Astrocyte (in vitro differentiated cells and primary cell): ENCODE measurements at regions not wholly inside any gene's neighbourhood (a gene's known extent, or its start where the extent isn't known, plus 50 kb on each side); places are given as distances from the start of the nearest gene placed in this dataset.
A peak's percentile ranks its signal among the peaks of the same experiment; 100 is the strongest.

Experiments used
- DNase-seq: peaks from one replicate; pipeline ENCODE4 v3.0.0-alpha.2; 2010; ENCODE audit warnings: low read depth
- FAIRE-seq: peaks from 2 replicates; lab custom pipeline; 2011; peaks lifted over from hg19 to GRCh38; lab: Jason Lieb, UNC
- H2AFZ ChIP-seq: 2 replicates; pipeline ENCODE4 v1.6.0; 2012; ENCODE audit warnings: low read depth, low read length, inconsistent platforms
- H3K27ac ChIP-seq: 2 replicates; pipeline ENCODE4 v1.5.1; 2011; ENCODE audit warnings: low read depth, low read length, inconsistent platforms
- H3K27me3 ChIP-seq: 2 replicates; pipeline ENCODE4 v1.6.0; 2011; ENCODE audit warnings: low read length, inconsistent platforms; ENCODE audit not compliant: insufficient read depth
- H3K36me3 ChIP-seq: 2 replicates; pipeline ENCODE4 v1.5.1; 2011; ENCODE audit warnings: low read length, inconsistent platforms; ENCODE audit not compliant: insufficient read depth
- H3K4me1 ChIP-seq: 2 replicates; pipeline ENCODE4 v1.5.1; 2011; ENCODE audit warnings: low read length, inconsistent platforms; ENCODE audit not compliant: insufficient read depth
- H3K4me2 ChIP-seq: 2 replicates; pipeline ENCODE4 v1.6.0; 2012; ENCODE audit warnings: low read length, inconsistent platforms
- H3K4me3 ChIP-seq: 2 replicates; pipeline ENCODE4 v1.5.1; 2011; ENCODE audit warnings: low read depth, mild to moderate bottlenecking, low read length, inconsistent platforms; ENCODE audit not compliant: insufficient read depth
- H3K79me2 ChIP-seq: 2 replicates; pipeline ENCODE4 v1.6.0; 2012; ENCODE audit warnings: mild to moderate bottlenecking, low read length, inconsistent platforms; ENCODE audit not compliant: insufficient read depth
- H3K9ac ChIP-seq: 2 replicates; pipeline ENCODE4 v1.6.0; 2012; ENCODE audit warnings: mild to moderate bottlenecking, low read length, inconsistent platforms
- H3K9me3 ChIP-seq: 2 replicates; pipeline ENCODE4 v1.5.1; 2012; ENCODE audit warnings: low read depth, mild to moderate bottlenecking, low read length, inconsistent platforms; ENCODE audit not compliant: insufficient read depth
- H4K20me1 ChIP-seq: 2 replicates; pipeline ENCODE4 v1.6.0; 2012; ENCODE audit warnings: low read length, inconsistent platforms; ENCODE audit not compliant: insufficient read depth
- H3K27ac Mint-ChIP-seq: one replicate; pipeline ENCODE4 v1.8.0; 2021; ENCODE audit warnings: mild to moderate bottlenecking, mixed read lengths; ENCODE audit not compliant: unreplicated experiment
- H3K27me3 Mint-ChIP-seq: one replicate; pipeline ENCODE4 v1.8.0; 2021; ENCODE audit warnings: low read depth, mixed read lengths; ENCODE audit not compliant: unreplicated experiment
- H3K36me3 Mint-ChIP-seq: one replicate; pipeline ENCODE4 v1.8.0; 2021; ENCODE audit warnings: low read depth, mixed read lengths; ENCODE audit not compliant: unreplicated experiment
- H3K4me1 Mint-ChIP-seq: one replicate; pipeline ENCODE4 v1.8.0; 2021; ENCODE audit warnings: low read depth, mixed read lengths; ENCODE audit not compliant: unreplicated experiment
- H3K4me3 Mint-ChIP-seq: one replicate; pipeline ENCODE4 v1.8.0; 2021; ENCODE audit warnings: mild to moderate bottlenecking, moderate library complexity, mixed read lengths; ENCODE audit not compliant: unreplicated experiment
- H3K9me3 Mint-ChIP-seq: one replicate; pipeline ENCODE4 v1.8.0; 2021; ENCODE audit warnings: mild to moderate bottlenecking, mixed read lengths; ENCODE audit not compliant: unreplicated experiment
- EZH2 ChIP-seq: IDR thresholded peaks from 2 replicates; pipeline ENCODE4 v1.6.1; 2012; ENCODE audit warnings: mild to moderate bottlenecking, low read length, inconsistent platforms; ENCODE audit not compliant: insufficient read depth
- TF ChIP-seq, protein P1 (sequence below): IDR thresholded peaks from 2 replicates; pipeline ENCODE4 v1.5.1; 2011; ENCODE audit warnings: low read depth, mild to moderate bottlenecking, inconsistent platforms, low read length, moderate library complexity; ENCODE audit not compliant: insufficient read depth

DNA sequence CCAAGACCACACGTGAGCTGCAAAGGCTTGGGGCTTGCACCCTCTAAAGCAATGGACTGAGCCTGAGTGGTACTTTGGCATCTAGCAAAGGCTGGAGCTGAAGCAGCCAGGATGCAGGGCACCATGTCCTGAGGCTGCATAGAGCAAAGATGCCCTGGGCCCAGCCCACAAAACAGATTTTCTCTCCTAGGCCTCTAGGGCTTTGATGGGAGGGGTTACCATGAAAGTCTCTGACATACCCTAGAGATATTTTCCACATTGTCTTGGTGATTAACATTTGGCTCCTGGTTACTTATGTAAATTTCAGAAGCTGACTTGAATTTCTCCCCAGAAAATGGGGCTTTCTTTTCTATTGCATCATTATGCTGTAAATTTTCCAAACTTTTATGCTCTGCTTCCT lies 438.3 kb downstream of the SLC16A7 start:
- Mint-ChIP-seq H3K4me1 (peaks cover 5% of the 10 kb centered on the region), H3K27me3 (no peaks in the 10 kb centered on the region), H3K9me3 (peaks cover 10% of the 10 kb centered on the region), H3K36me3 (peaks cover 5% of the 10 kb centered on the region), H3K4me3 (no peak overlapping the region), H3K27ac (no peak overlapping the region)
- Histone ChIP-seq H4K20me1 (no peaks in the 10 kb centered on the region), H3K79me2 (no peaks in the 10 kb centered on the region), H3K36me3 (no peaks in the 10 kb centered on the region), H3K27me3 (no peaks in the 10 kb centered on the region), H3K4me1 (no peaks in the 10 kb centered on the region), H3K4me2 (no peak overlapping the region), H2AFZ (no peak overlapping the region), H3K27ac (no peak overlapping the region), H3K4me3 (no peak overlapping the region), H3K9me3 (peaks cover 7% of the 10 kb centered on the region), H3K9ac (no peak overlapping the region)
- DNase-seq (no peak), FAIRE-seq (no peak)
- TF ChIP-seq EZH2, result no peak
- TF ChIP-seq, protein P1, sequence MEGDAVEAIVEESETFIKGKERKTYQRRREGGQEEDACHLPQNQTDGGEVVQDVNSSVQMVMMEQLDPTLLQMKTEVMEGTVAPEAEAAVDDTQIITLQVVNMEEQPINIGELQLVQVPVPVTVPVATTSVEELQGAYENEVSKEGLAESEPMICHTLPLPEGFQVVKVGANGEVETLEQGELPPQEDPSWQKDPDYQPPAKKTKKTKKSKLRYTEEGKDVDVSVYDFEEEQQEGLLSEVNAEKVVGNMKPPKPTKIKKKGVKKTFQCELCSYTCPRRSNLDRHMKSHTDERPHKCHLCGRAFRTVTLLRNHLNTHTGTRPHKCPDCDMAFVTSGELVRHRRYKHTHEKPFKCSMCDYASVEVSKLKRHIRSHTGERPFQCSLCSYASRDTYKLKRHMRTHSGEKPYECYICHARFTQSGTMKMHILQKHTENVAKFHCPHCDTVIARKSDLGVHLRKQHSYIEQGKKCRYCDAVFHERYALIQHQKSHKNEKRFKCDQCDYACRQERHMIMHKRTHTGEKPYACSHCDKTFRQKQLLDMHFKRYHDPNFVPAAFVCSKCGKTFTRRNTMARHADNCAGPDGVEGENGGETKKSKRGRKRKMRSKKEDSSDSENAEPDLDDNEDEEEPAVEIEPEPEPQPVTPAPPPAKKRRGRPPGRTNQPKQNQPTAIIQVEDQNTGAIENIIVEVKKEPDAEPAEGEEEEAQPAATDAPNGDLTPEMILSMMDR, result no peak

DNA sequence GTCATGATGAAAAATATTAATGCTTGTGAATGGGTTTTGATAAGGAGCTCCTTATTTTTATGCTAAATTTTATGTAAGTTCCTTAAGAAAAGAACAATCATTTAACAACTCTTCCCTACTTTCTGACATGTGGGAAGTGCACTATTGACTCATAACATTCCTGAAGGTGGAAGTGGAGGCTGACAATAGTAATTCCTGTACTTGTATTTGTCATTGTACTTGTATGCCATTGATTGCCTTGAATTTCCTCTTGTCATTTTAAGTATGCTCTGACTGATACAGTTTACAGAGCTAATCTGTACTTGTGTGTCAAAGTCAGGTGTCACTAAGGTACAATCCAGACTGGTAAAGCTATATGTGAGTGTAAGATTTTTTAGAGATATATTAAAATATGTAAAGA lies 440.0 kb downstream of the SLC16A7 start:
- FAIRE-seq, result no peak
- Histone ChIP-seq H3K9ac (no peak overlapping the region), H3K27ac (no peak overlapping the region), H3K36me3 (no peaks in the 10 kb centered on the region), H3K4me2 (no peak overlapping the region), H2AFZ (no peak overlapping the region), H3K4me1 (no peaks in the 10 kb centered on the region), H4K20me1 (no peaks in the 10 kb centered on the region), H3K4me3 (no peak overlapping the region), H3K27me3 (no peaks in the 10 kb centered on the region), H3K79me2 (no peaks in the 10 kb centered on the region), H3K9me3 (peaks cover 7% of the 10 kb centered on the region)
- Mint-ChIP-seq H3K27me3 (no peaks in the 10 kb centered on the region), H3K9me3 (peaks cover 10% of the 10 kb centered on the region), H3K27ac (no peak overlapping the region), H3K4me1 (peaks cover 5% of the 10 kb centered on the region), H3K36me3 (peaks cover 5% of the 10 kb centered on the region), H3K4me3 (no peak overlapping the region)
- DNase-seq, result peak; percentile 47
- no peak for TF ChIP-seq EZH2
- TF ChIP-seq, protein P1, result no peak

DNA sequence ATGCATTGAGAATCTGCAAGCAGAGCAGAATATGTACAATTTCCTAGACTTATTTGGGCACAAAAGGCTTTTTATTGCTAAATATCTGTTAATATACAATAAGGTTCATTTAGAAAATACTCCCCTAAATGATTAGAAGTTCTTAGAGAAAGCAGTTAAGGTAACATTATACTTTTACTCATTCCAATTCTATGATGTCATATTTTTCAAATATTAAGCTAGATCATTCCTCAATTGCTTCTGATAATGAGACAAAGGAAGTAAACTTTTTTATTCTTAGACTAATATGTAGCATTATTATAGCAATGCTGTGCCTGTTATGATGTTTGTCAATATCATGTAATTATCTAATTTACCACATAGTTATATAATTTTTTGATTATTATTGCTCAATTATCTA lies 447.0 kb downstream of the SLC16A7 start:
- DNase-seq, result no peak
- no peaks in the 10 kb centered on the region for H4K20me1 ChIP-seq
- TF ChIP-seq, protein P1, result no peak
- Mint-ChIP-seq H3K36me3 (no peaks in the 10 kb centered on the region), H3K9me3 (peaks cover 2% of the 10 kb centered on the region), H3K27ac (no peak overlapping the region), H3K4me1 (no peaks in the 10 kb centered on the region), H3K4me3 (no peak overlapping the region), H3K27me3 (no peaks in the 10 kb centered on the region)
- H3K36me3 ChIP-seq, result no peaks in the 10 kb centered on the region
- no peak overlapping the region for H3K27ac ChIP-seq
- no peaks in the 10 kb centered on the region for H3K9me3 ChIP-seq
- no peak overlapping the region for H3K9ac ChIP-seq
- FAIRE-seq, result no peak
- H3K4me1 ChIP-seq, result no peaks in the 10 kb centered on the region
- no peak overlapping the region for H3K4me3 ChIP-seq
- H3K27me3 ChIP-seq, result no peaks in the 10 kb centered on the region
- no peaks in the 10 kb centered on the region for H3K79me2 ChIP-seq
- no peak overlapping the region for H3K4me2 ChIP-seq
- no peak overlapping the region for H2AFZ ChIP-seq
